ENCODE measurements at regions not wholly inside any gene's neighbourhood (a gene's known extent, or its start where the extent isn't known, plus 50 kb on each side); places are given as distances from the start of the nearest gene placed in this dataset.

- H3K4me3 ChIP-seq (ENCODE audit: control extremely low read depth in 1 of 5, extremely low read depth in 1 of 5, insufficient read depth in 1 of 5, low read depth in 2 of 5, low read length in 4 of 5): no peak overlapping the region
- ChIA-PET CTCF (no interaction called here), POLR2A (no interaction called here)
- Mint-ChIP-seq H3K27me3 (peaks cover 12% of the 10 kb centered on the region), H3K9me3 (ENCODE audit: insufficient read depth) (no peaks in the 10 kb centered on the region), H3K4me3 (no peak overlapping the region), H3K27ac (no peak overlapping the region), H3K4me1 (no peaks in the 10 kb centered on the region)
- H4K20me1 ChIP-seq (ENCODE audit: control insufficient read depth, insufficient read depth, low read length, poor library complexity, severe bottlenecking): no peaks in the 10 kb centered on the region
- no peak overlapping the region for H3K4me2 ChIP-seq (replicated peaks; ENCODE audit: low read depth, low read length, poor library complexity, severe bottlenecking)
- no peaks in the 10 kb centered on the region for H3K79me2 ChIP-seq (ENCODE audit: control insufficient read depth, insufficient read depth, low read length)
- no peak overlapping the region for H2AFZ ChIP-seq (ENCODE audit: insufficient read depth, low read depth, low read length, poor library complexity, severe bottlenecking)
- H3K36me3 ChIP-seq (replicated peaks in 1 of 2; ENCODE audit: control extremely low read depth in 1 of 2, control insufficient read depth in 1 of 2, extremely low read depth in 1 of 2, insufficient read depth in 2 of 2, low read length in 1 of 2): no peaks in the 10 kb centered on the region
- peaks cover 0 to 9% (median 0%) of the 10 kb centered on the region in 3 donors for H3K9me3 ChIP-seq (ENCODE audit: control extremely low read depth in 1 of 3, control insufficient read depth in 2 of 3, insufficient read depth in 1 of 3, low read length in 2 of 3)
- ATAC-seq (ENCODE audit: low read depth) (no peak), DNase-seq (no peak)
- peaks cover 0 to 12% (median 0%) of the 10 kb centered on the region in 4 experiments for H3K27me3 ChIP-seq (replicated peaks in 1 of 4; ENCODE audit: control extremely low read depth in 1 of 4, control insufficient read depth in 3 of 4, insufficient read depth in 4 of 4, low read length in 3 of 4)
- H3K4me1 ChIP-seq (ENCODE audit: control insufficient read depth in 2 of 2, insufficient read depth in 2 of 2, low read length in 2 of 2): no peaks in the 10 kb centered on the region
- no CpG with 5 or more reads among the region's 5 CpGs for WGBS (ENCODE audit: insufficient coverage)
- no peak for TF ChIP-seq EZH2 (IDR thresholded peaks at IDR 0.05; ENCODE audit: borderline replicate concordance, insufficient read depth, low read depth, low read length, poor library complexity, severe bottlenecking)
- TF ChIP-seq, protein P1, sequence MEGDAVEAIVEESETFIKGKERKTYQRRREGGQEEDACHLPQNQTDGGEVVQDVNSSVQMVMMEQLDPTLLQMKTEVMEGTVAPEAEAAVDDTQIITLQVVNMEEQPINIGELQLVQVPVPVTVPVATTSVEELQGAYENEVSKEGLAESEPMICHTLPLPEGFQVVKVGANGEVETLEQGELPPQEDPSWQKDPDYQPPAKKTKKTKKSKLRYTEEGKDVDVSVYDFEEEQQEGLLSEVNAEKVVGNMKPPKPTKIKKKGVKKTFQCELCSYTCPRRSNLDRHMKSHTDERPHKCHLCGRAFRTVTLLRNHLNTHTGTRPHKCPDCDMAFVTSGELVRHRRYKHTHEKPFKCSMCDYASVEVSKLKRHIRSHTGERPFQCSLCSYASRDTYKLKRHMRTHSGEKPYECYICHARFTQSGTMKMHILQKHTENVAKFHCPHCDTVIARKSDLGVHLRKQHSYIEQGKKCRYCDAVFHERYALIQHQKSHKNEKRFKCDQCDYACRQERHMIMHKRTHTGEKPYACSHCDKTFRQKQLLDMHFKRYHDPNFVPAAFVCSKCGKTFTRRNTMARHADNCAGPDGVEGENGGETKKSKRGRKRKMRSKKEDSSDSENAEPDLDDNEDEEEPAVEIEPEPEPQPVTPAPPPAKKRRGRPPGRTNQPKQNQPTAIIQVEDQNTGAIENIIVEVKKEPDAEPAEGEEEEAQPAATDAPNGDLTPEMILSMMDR (IDR thresholded peaks at IDR 0.05): no peak
- no peak overlapping the region for H3K9ac ChIP-seq (ENCODE audit: low read length)
- intact Hi-C loops (cut with micrococcal nuclease): no loop called here
- no peak overlapping the region for H3K27ac ChIP-seq (ENCODE audit: low read length in 2 of 2)
Measured at GRCh38 chr22:48354096-48354495, 1473.6 kb downstream of the BRD1 start.

- H2AFZ ChIP-seq (ENCODE audit: insufficient read depth, low read depth, low read length, poor library complexity, severe bottlenecking): no peak overlapping the region
- H3K9me3 Mint-ChIP-seq (ENCODE audit: insufficient read depth): no peaks in the 10 kb centered on the region
- no peak overlapping the region for H3K27ac Mint-ChIP-seq
- intact Hi-C loops (cut with micrococcal nuclease): no loop called here
- ATAC-seq (ENCODE audit: low read depth) (no peak), DNase-seq (no peak)
- no peak for TF ChIP-seq EZH2 (IDR thresholded peaks at IDR 0.05; ENCODE audit: borderline replicate concordance, insufficient read depth, low read depth, low read length, poor library complexity, severe bottlenecking)
- TF ChIP-seq, protein P1 (IDR thresholded peaks at IDR 0.05): no peak
- H3K9ac ChIP-seq (ENCODE audit: low read length): no peak overlapping the region
- no peaks in the 10 kb centered on the region for H3K79me2 ChIP-seq (ENCODE audit: control insufficient read depth, insufficient read depth, low read length)
- no peak overlapping the region for H3K4me2 ChIP-seq (replicated peaks; ENCODE audit: low read depth, low read length, poor library complexity, severe bottlenecking)
- peaks cover 0 to 8% (median 0%) of the 10 kb centered on the region in 4 experiments for H3K27me3 ChIP-seq (replicated peaks in 1 of 4; ENCODE audit: control extremely low read depth in 1 of 4, control insufficient read depth in 3 of 4, insufficient read depth in 4 of 4, low read length in 3 of 4)
- no peak overlapping the region for H3K27ac ChIP-seq (ENCODE audit: low read length in 2 of 2)
- H3K36me3 ChIP-seq (replicated peaks in 1 of 2; ENCODE audit: control extremely low read depth in 1 of 2, control insufficient read depth in 1 of 2, extremely low read depth in 1 of 2, insufficient read depth in 2 of 2, low read length in 1 of 2): no peaks in the 10 kb centered on the region
- ChIA-PET POLR2A (no interaction called here), CTCF (no interaction called here)
- H3K4me3 Mint-ChIP-seq: no peak overlapping the region
- H4K20me1 ChIP-seq (ENCODE audit: control insufficient read depth, insufficient read depth, low read length, poor library complexity, severe bottlenecking): no peaks in the 10 kb centered on the region
- H3K4me3 ChIP-seq (ENCODE audit: control extremely low read depth in 1 of 5, extremely low read depth in 1 of 5, insufficient read depth in 1 of 5, low read depth in 2 of 5, low read length in 4 of 5): no peak overlapping the region
- 73% methylated on average over 11 of the region's 14 CpGs for WGBS (ENCODE audit: insufficient coverage)
- H3K9me3 ChIP-seq (ENCODE audit: control extremely low read depth in 1 of 3, control insufficient read depth in 2 of 3, insufficient read depth in 1 of 3, low read length in 2 of 3): peaks cover 0 to 9% (median 0%) of the 10 kb centered on the region in 3 donors
- H3K4me1 Mint-ChIP-seq: no peaks in the 10 kb centered on the region
- H3K4me1 ChIP-seq (ENCODE audit: control insufficient read depth in 2 of 2, insufficient read depth in 2 of 2, low read length in 2 of 2): no peaks in the 10 kb centered on the region
- H3K27me3 Mint-ChIP-seq: peaks cover 12% of the 10 kb centered on the region
Measured at GRCh38 chr22:48353116-48353947, 1474.3 kb downstream of the BRD1 start.
